H1 (cell line): ENCODE measurements at regions not wholly inside any gene's neighbourhood (a gene's known extent, or its start where the extent isn't known, plus 50 kb on each side); places are given as distances from the start of the nearest gene placed in this dataset.

Experiments
- CTCF ChIA-PET: fragments of 300-600 bp; sonication (Branson Sonifier 250); formaldehyde crosslinking; loops from one replicate; lab custom pipeline; 2021; ENCODE audit not compliant: partially characterized antibody; lab: Charles Lee
- POLR2A ChIA-PET: fragments of 300-600 bp; sonication (Branson Sonifier 250); formaldehyde crosslinking; loops from one replicate; lab custom pipeline; 2021; ENCODE audit warnings: inconsistent platforms; ENCODE audit not compliant: partially characterized antibody; lab: Charles Lee
- DNase-seq, 2 experiments: peaks; one replicate each; pipeline versions ENCODE4 v3.0.0 to v3.0.0-alpha.2; 2010 to 2022; ENCODE audit warnings: low spot score in 2 of 2, low read depth in 1 of 2, mixed read lengths in 1 of 2
- FAIRE-seq: peaks from 2 replicates; lab custom pipeline; 2011; peaks lifted over from hg19 to GRCh38; lab: Jason Lieb, UNC
- H2AFZ ChIP-seq: 2 replicates; pipeline ENCODE4 v1.8.1; 2012; ENCODE audit warnings: low read length, inconsistent platforms
- H2AK5ac ChIP-seq: 2 replicates; pipeline ENCODE4 v1.6.1; 2013; ENCODE audit warnings: low read depth, low read length
- H2BK120ac ChIP-seq: replicated peaks from 2 replicates; pipeline ENCODE3; 2013; ENCODE audit warnings: low read depth, low read length, inconsistent platforms
- H2BK12ac ChIP-seq: 2 replicates; pipeline ENCODE4 v1.6.1; 2013; ENCODE audit warnings: low read depth, low read length
- H2BK15ac ChIP-seq: 2 replicates; pipeline ENCODE4 v1.6.1; 2013; ENCODE audit warnings: low read length
- H2BK20ac ChIP-seq: 2 replicates; pipeline ENCODE4 v1.6.1; 2013; ENCODE audit warnings: low read length
- H2BK5ac ChIP-seq: 2 replicates; pipeline ENCODE4 v1.6.1; 2013; ENCODE audit warnings: low read depth, low read length
- H3K14ac ChIP-seq: 2 replicates; pipeline ENCODE4 v1.6.1; 2013; ENCODE audit warnings: inconsistent platforms; ENCODE audit not compliant: insufficient read length
- H3K18ac ChIP-seq: 2 replicates; pipeline ENCODE4 v1.6.1; 2013; ENCODE audit warnings: low read length; ENCODE audit errors: extremely low read depth
- H3K23ac ChIP-seq: 2 replicates; pipeline ENCODE4 v1.6.1; 2013; ENCODE audit warnings: inconsistent platforms; ENCODE audit not compliant: insufficient read length
- H3K23me2 ChIP-seq: 2 replicates; pipeline ENCODE4 v1.6.1; 2013; ENCODE audit warnings: low read depth, low read length
- H3K27ac ChIP-seq: 2 replicates; pipeline ENCODE4 v1.6.1; 2011; ENCODE audit warnings: low read depth, low read length, inconsistent platforms
- H3K27me3 ChIP-seq, 4 experiments: replicated peaks in 1 of 4; 1 replicate in 1 of 4; 2 replicates in 3 of 4; pipeline versions ENCODE4 v1.6.1 to v1.8.1; 2011 to 2013; ENCODE audit warnings: low read length in 3 of 4, mild to moderate bottlenecking in 3 of 4, inconsistent platforms in 2 of 4, mixed read lengths in 2 of 4, moderate library complexity in 1 of 4; ENCODE audit not compliant: control insufficient read depth in 3 of 4, insufficient read depth in 3 of 4; ENCODE audit errors: extremely low read depth in 1 of 4
- H3K36me3 ChIP-seq, 4 experiments: 2 replicates each; pipeline versions ENCODE4 v1.6.1 to v1.8.1; 2011 to 2013; ENCODE audit warnings: mild to moderate bottlenecking in 4 of 4, low read length in 3 of 4, moderate library complexity in 2 of 4, control low read depth in 1 of 4, inconsistent platforms in 1 of 4; ENCODE audit not compliant: insufficient read depth in 4 of 4, control insufficient read depth in 2 of 4
- H3K4ac ChIP-seq: replicated peaks from 2 replicates; pipeline ENCODE3; 2013; ENCODE audit warnings: low read length, low read depth, mixed read lengths, inconsistent platforms; ENCODE audit not compliant: insufficient read length
- H3K4me1 ChIP-seq, 4 experiments: replicated peaks in 1 of 4; 1 replicate in 1 of 4; 2 replicates in 3 of 4; pipeline versions ENCODE4 v1.6.1 to v1.8.1; 2011 to 2013; ENCODE audit warnings: low read length in 3 of 4, inconsistent platforms in 2 of 4, mixed read lengths in 1 of 4; ENCODE audit not compliant: insufficient read depth in 4 of 4, control insufficient read depth in 3 of 4
- H3K4me2 ChIP-seq, 2 experiments: 2 replicates each; pipeline versions ENCODE4 v1.6.1 to v1.8.1; 2011 to 2013; ENCODE audit warnings: low read depth in 2 of 2, low read length in 2 of 2, control low read depth in 1 of 2, inconsistent platforms in 1 of 2, mild to moderate bottlenecking in 1 of 2; ENCODE audit not compliant: insufficient read depth in 1 of 2
- H3K4me3 ChIP-seq, 4 experiments: fragments of 200-600, 300-600 bp in 1 of 4; sonication (generic), shearing (Covaris generic), sonication (Bioruptor Twin) in 1 of 4; 2 replicates each; pipeline versions ENCODE4 v1.5.1 to v1.8.1; 2011 to 2016; ENCODE audit warnings: low read length in 4 of 4, low read depth in 3 of 4, control low read depth in 2 of 4, inconsistent platforms in 2 of 4, mild to moderate bottlenecking in 2 of 4, mixed read lengths in 1 of 4, moderate library complexity in 1 of 4; ENCODE audit not compliant: insufficient read depth in 2 of 4; ENCODE audit errors: extremely low read depth in 1 of 4
- H3K56ac ChIP-seq: replicated peaks from 2 replicates; pipeline ENCODE3; 2013; ENCODE audit warnings: low read depth, mild to moderate bottlenecking, mixed read lengths, low read length, inconsistent platforms; ENCODE audit not compliant: insufficient read length
- H3K79me1 ChIP-seq: 2 replicates; pipeline ENCODE4 v1.6.1; 2013; ENCODE audit warnings: low read depth, low read length, control low read depth
- H3K79me2 ChIP-seq, 2 experiments: 2 replicates each; pipeline versions ENCODE4 v1.6.1 to v1.8.1; 2012 to 2013; ENCODE audit warnings: low read length in 2 of 2, mild to moderate bottlenecking in 2 of 2, inconsistent platforms in 1 of 2; ENCODE audit not compliant: insufficient read depth in 2 of 2, control insufficient read depth in 1 of 2
- H3K9ac ChIP-seq, 4 experiments: replicated peaks in 1 of 4; 1 replicate in 1 of 4; 2 replicates in 3 of 4; pipeline versions ENCODE4 v1.6.1 to v1.8.1; 2011 to 2013; ENCODE audit warnings: low read depth in 3 of 4, low read length in 3 of 4, control low read depth in 2 of 4, mild to moderate bottlenecking in 2 of 4, moderate library complexity in 2 of 4, inconsistent platforms in 1 of 4; ENCODE audit errors: extremely low read depth in 1 of 4
- H3K9me3 ChIP-seq, 2 experiments: 2 replicates each; pipeline versions ENCODE4 v1.6.1 to v1.8.1; 2012 to 2013; ENCODE audit warnings: mild to moderate bottlenecking in 2 of 2, moderate library complexity in 2 of 2, control low read depth in 1 of 2, inconsistent platforms in 1 of 2, low read depth in 1 of 2, low read length in 1 of 2, mixed read lengths in 1 of 2; ENCODE audit not compliant: insufficient read depth in 2 of 2
- H4K20me1 ChIP-seq, 2 experiments: replicated peaks in 1 of 2; 2 replicates each; pipeline versions ENCODE3 to v1.8.1; 2011 to 2013; ENCODE audit warnings: inconsistent platforms in 2 of 2, low read length in 2 of 2, mild to moderate bottlenecking in 1 of 2; ENCODE audit not compliant: insufficient read depth in 2 of 2, control insufficient read depth in 1 of 2
- H4K5ac ChIP-seq: 2 replicates; pipeline ENCODE4 v1.6.1; 2013; ENCODE audit warnings: low read length, low read depth, mixed read lengths, inconsistent platforms; ENCODE audit not compliant: insufficient read length
- H4K8ac ChIP-seq: 2 replicates; pipeline ENCODE4 v1.8.0; 2013; ENCODE audit warnings: mild to moderate bottlenecking, moderate library complexity, low read length, inconsistent platforms; ENCODE audit not compliant: insufficient read depth; ENCODE audit errors: extremely low read depth
- H4K91ac ChIP-seq: replicated peaks from 2 replicates; pipeline ENCODE3; 2013; ENCODE audit warnings: low read length, mixed read lengths, inconsistent platforms; ENCODE audit not compliant: insufficient read length
- BCL11A ChIP-seq, 2 experiments: IDR thresholded peaks; one replicate each; pipeline ENCODE4 v1.6.1; 2011; ENCODE audit warnings: low read depth in 2 of 2, low read length in 2 of 2, mild to moderate bottlenecking in 2 of 2
- CTBP2 ChIP-seq: IDR thresholded peaks from 2 replicates; pipeline ENCODE4 v1.7.0; 2011; ENCODE audit warnings: borderline replicate concordance, mild to moderate bottlenecking, moderate library complexity, mixed read lengths, low read length; ENCODE audit not compliant: insufficient read depth, insufficient read length
- FOSL1 ChIP-seq: IDR thresholded peaks from 2 replicates; pipeline ENCODE4 v1.6.1; 2011; ENCODE audit warnings: mild to moderate bottlenecking, low read depth, low read length, moderate library complexity; ENCODE audit not compliant: insufficient read depth
- JUND ChIP-seq: IDR thresholded peaks from 2 replicates; pipeline ENCODE4 v1.6.1; 2011; ENCODE audit warnings: mild to moderate bottlenecking, improper control_type of control experiment, low read length
- KDM4A ChIP-seq: IDR thresholded peaks from one replicate; pipeline ENCODE4 v1.7.1; 2012; ENCODE audit warnings: low read depth, mild to moderate bottlenecking, moderate library complexity, low read length, inconsistent platforms; ENCODE audit not compliant: severe bottlenecking
- TAF7 ChIP-seq: optimal IDR thresholded peaks from 2 replicates; pipeline ENCODE3; 2011; ENCODE audit warnings: low read depth, mild to moderate bottlenecking, inconsistent platforms, low read length, moderate library complexity, borderline replicate concordance
- WGBS, 2 experiments: shearing (Covaris generic) in 1 of 2; methylation state at CpG; one replicate each; pipeline versions ENCODE4 v1.1.6 to v1.1.7; 2013 to 2015; ENCODE audit warnings: low lambda C conversion rate in 2 of 2, mixed read lengths in 2 of 2, inconsistent platforms in 1 of 2, low coverage in 1 of 2, missing lambda C conversion rate in 1 of 2; ENCODE audit not compliant: insufficient replicate concordance in 2 of 2, insufficient coverage in 1 of 2, insufficient read length in 1 of 2; ENCODE audit errors: extremely low coverage in 1 of 2, missing lambda C conversion rate in 1 of 2; 5-methylcytosine and 5-hydroxymethylcytosine counted together

DNA sequence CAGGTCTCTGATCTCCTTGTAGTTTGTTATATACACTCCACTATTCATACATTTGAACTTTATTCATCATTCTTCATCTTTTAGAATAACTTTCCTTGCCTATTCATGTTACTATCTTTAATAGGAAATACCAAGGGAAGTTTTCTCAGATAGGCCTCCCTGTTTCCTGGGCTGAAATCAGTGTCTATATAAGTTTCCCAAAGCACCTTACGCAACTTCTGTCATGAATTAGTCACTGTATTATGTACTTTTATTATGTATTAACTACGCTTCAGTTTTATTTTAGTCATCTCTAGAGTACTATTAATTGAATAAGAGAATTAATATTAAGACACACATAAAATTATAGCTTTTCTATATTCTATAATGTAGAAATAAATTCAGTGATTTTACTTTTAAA lies 1481.5 kb downstream of the OTOL1 start:
- no peak overlapping the region for H3K14ac ChIP-seq
- TF ChIP-seq TAF7 (no peak), CTBP2 (no peak), FOSL1 (no peak), JUND (no peak), BCL11A (IDR thresholded peaks at IDR 0.05; ENCODE audit: low read depth in 2 of 2, low read length in 2 of 2) (no peak), KDM4A (no peak)
- no peak overlapping the region for H3K18ac ChIP-seq
- H2BK120ac ChIP-seq, result no peak overlapping the region
- H3K79me1 ChIP-seq, result no peaks in the 10 kb centered on the region
- H4K5ac ChIP-seq, result no peak overlapping the region
- no peak overlapping the region for H2BK15ac ChIP-seq
- H3K36me3 ChIP-seq, result no peaks in the 10 kb centered on the region
- H3K79me2 ChIP-seq, result no peaks in the 10 kb centered on the region
- no peaks in the 10 kb centered on the region for H4K20me1 ChIP-seq
- H3K9me3 ChIP-seq, result no peaks in the 10 kb centered on the region
- ChIA-PET POLR2A (no interaction called here), CTCF (no interaction called here)
- H4K8ac ChIP-seq, result no peak overlapping the region
- H3K4me2 ChIP-seq, result no peak overlapping the region
- DNase-seq, result no peak
- H3K4ac ChIP-seq, result no peak overlapping the region
- no peak overlapping the region for H4K91ac ChIP-seq
- H2BK12ac ChIP-seq, result no peak overlapping the region
- H2AFZ ChIP-seq, result no peak overlapping the region
- H2AK5ac ChIP-seq, result no peak overlapping the region
- H2BK20ac ChIP-seq, result no peak overlapping the region
- no peaks in the 10 kb centered on the region for H3K4me1 ChIP-seq
- H3K4me3 ChIP-seq, result no peak overlapping the region
- no peak overlapping the region for H2BK5ac ChIP-seq
- H3K23me2 ChIP-seq, result no peaks in the 10 kb centered on the region
- no peak overlapping the region for H3K9ac ChIP-seq
- no peaks in the 10 kb centered on the region for H3K27me3 ChIP-seq
- H3K27ac ChIP-seq, result no peak overlapping the region
- no peak overlapping the region for H3K23ac ChIP-seq
- no peak overlapping the region for H3K56ac ChIP-seq
- no peak for FAIRE-seq
- 94% methylated on average over 2 of the region's 2 CpGs; no CpG with 5 or more reads in 1 of the 2 experiments for WGBS, 2 experiments
